ENCODE measurements at regions not wholly inside any gene's neighbourhood (a gene's known extent, or its start where the extent isn't known, plus 50 kb on each side); places are given as distances from the start of the nearest gene placed in this dataset.

GRCh38 chr10:62657244-62657835, 147.2 kb upstream of the ADO start:
- TF ChIP-seq CTCF (conservative IDR thresholded peaks at IDR 0.05; ENCODE audit: low read depth, low read length) = no peak
- no peak for TF ChIP-seq EZH2 (IDR thresholded peaks at IDR 0.05; ENCODE audit: low read length, unreplicated experiment)
